Activated CD8-positive, alpha-beta T cell treated with anti-CD3 and anti-CD28 coated beads for 36 hours (primary cell): ENCODE measurements at regions not wholly inside any gene's neighbourhood (a gene's known extent, or its start where the extent isn't known, plus 50 kb on each side); places are given as distances from the start of the nearest gene placed in this dataset.

Experiments used
- ATAC-seq: fragments of 200-7000 bp; cut with Tn5 transposase; one replicate; pipeline ENCODE4 v1.10.0; 2021; ENCODE audit warnings: mild to moderate bottlenecking, moderate library complexity
- CTCF ChIA-PET: fragments of 350-600 bp; sonication (Branson Sonifier 250); formaldehyde crosslinking; loops from one replicate; lab custom pipeline; 2021; ENCODE audit warnings: antibody characterized with exemption; lab: Charles Lee
- POLR2A ChIA-PET: fragments of 350-600 bp; sonication (Branson Sonifier 250); formaldehyde crosslinking; loops from one replicate; lab custom pipeline; 2021; ENCODE audit warnings: antibody characterized with exemption; lab: Charles Lee
- DNase-seq: peaks from one replicate; pipeline ENCODE4 v3.0.0-alpha.2; 2020
- H3K27ac Mint-ChIP-seq: one replicate; pipeline ENCODE4 v1.8.0; 2021; ENCODE audit warnings: mild to moderate bottlenecking, mixed read lengths
- H3K27me3 Mint-ChIP-seq: one replicate; pipeline ENCODE4 v1.8.0; 2021; ENCODE audit warnings: mixed read lengths
- H3K36me3 Mint-ChIP-seq: one replicate; pipeline ENCODE4 v1.8.0; 2021; ENCODE audit warnings: low read depth, mixed read lengths
- H3K4me1 Mint-ChIP-seq: one replicate; pipeline ENCODE4 v1.8.0; 2021; ENCODE audit warnings: low read depth, mixed read lengths
- H3K4me3 Mint-ChIP-seq: one replicate; pipeline ENCODE4 v1.8.0; 2021; ENCODE audit warnings: mild to moderate bottlenecking, moderate library complexity, mixed read lengths
- H3K9me3 Mint-ChIP-seq: one replicate; pipeline ENCODE4 v1.8.0; 2021; ENCODE audit warnings: mixed read lengths
- CTCF ChIP-seq: fragments of 200-600 bp; IDR thresholded peaks from one replicate; pipeline ENCODE4 v1.8.0; 2022; ENCODE audit warnings: antibody characterized with exemption, mild to moderate bottlenecking
- intact Hi-C: fragments of 100-400 bp; cut with micrococcal nuclease; formaldehyde crosslinking; loops from one replicate; pipeline ENCODE4 v1.10.0; 2022

- ATAC-seq (no peak), DNase-seq (no peak)
- H3K36me3 Mint-ChIP-seq = no peaks in the 10 kb centered on the region
- intact Hi-C loops = no loop called here
- no peak overlapping the region for H3K4me3 Mint-ChIP-seq
- H3K27me3 Mint-ChIP-seq = no peaks in the 10 kb centered on the region
- peaks cover 2% of the 10 kb centered on the region for H3K9me3 Mint-ChIP-seq
- TF ChIP-seq CTCF = no peak
- CTCF ChIA-PET = no interaction called here
- POLR2A ChIA-PET = no interaction called here
- no peaks in the 10 kb centered on the region for H3K4me1 Mint-ChIP-seq
- no peak overlapping the region for H3K27ac Mint-ChIP-seq
These were observed 657.9 kb upstream of the CT83 start for GRCh38 chrX:117120700-117121099.

GRCh38 chrX:117096528-117096927 is 633.8 kb upstream of the CT83 start:
- Mint-ChIP-seq H3K4me3 (no peak overlapping the region), H3K27ac (no peak overlapping the region), H3K4me1 (no peaks in the 10 kb centered on the region), H3K36me3 (no peaks in the 10 kb centered on the region), H3K27me3 (no peaks in the 10 kb centered on the region), H3K9me3 (peaks cover 4% of the 10 kb centered on the region)
- intact Hi-C loops = no loop called here
- no peak for TF ChIP-seq CTCF
- ATAC-seq (no peak), DNase-seq (no peak)
- CTCF ChIA-PET = no interaction called here
- POLR2A ChIA-PET = no interaction called here

DNA sequence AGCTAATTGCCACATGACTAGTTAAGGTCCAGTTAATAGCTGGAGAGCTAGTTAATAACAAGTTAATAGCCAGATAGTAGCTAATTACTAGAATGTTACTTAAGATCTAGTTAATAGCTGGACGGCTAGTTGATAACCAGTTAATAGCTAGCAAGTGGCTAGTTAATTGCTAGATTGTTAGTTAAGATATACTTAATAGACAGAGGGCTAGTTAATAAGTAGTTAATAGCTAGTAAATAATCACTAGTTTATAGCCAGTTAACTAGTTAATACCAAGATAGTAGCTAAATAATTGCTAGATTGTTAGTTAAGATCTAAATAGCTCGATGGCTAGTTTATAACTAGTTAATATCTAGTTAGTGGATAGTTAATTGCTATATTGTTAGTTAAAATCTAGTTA is 632.6 kb upstream of the CT83 start:
- POLR2A ChIA-PET = no interaction called here
- Mint-ChIP-seq H3K4me1 (no peaks in the 10 kb centered on the region), H3K4me3 (no peak overlapping the region), H3K9me3 (peaks cover 5% of the 10 kb centered on the region), H3K36me3 (no peaks in the 10 kb centered on the region), H3K27ac (no peak overlapping the region), H3K27me3 (no peaks in the 10 kb centered on the region)
- no peak for ATAC-seq
- no peak for TF ChIP-seq CTCF
- CTCF ChIA-PET = no interaction called here
- DNase-seq = no peak
- intact Hi-C loops = no loop called here

DNA sequence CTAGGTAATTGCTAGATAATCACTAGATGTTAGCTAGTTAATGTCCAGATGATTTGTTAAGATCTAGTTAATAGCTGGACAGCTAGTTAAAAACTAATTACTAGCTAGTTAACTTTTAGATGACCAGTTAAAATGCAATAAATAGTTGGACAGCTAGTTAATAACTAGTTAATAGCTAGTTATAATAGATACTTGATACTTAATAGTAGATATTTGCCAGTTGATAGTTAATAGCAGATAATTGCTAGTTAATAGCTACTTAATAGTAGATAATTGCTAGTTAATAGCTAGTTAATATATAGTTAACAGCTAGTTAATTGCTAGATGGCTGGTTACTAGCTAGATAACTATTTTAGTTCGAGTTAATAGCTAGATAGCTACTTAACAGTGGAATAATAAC is 631.4 kb upstream of the CT83 start:
- Mint-ChIP-seq H3K9me3 (peaks cover 5% of the 10 kb centered on the region), H3K36me3 (no peaks in the 10 kb centered on the region), H3K4me1 (no peaks in the 10 kb centered on the region), H3K27ac (no peak overlapping the region), H3K4me3 (no peak overlapping the region), H3K27me3 (no peaks in the 10 kb centered on the region)
- DNase-seq (no peak), ATAC-seq (no peak)
- ChIA-PET POLR2A (no interaction called here), CTCF (no interaction called here)
- TF ChIP-seq CTCF = no peak
- intact Hi-C loops = no loop called here

GRCh38 chrX:117093319-117093718 is 630.5 kb upstream of the CT83 start:
- no peak for TF ChIP-seq CTCF
- ChIA-PET POLR2A (no interaction called here), CTCF (no interaction called here)
- no peak overlapping the region for H3K4me3 Mint-ChIP-seq
- H3K27ac Mint-ChIP-seq = no peak overlapping the region
- no peaks in the 10 kb centered on the region for H3K4me1 Mint-ChIP-seq
- H3K9me3 Mint-ChIP-seq = peaks cover 3% of the 10 kb centered on the region
- no peak for DNase-seq
- no peak for ATAC-seq
- intact Hi-C loops = no loop called here
- no peaks in the 10 kb centered on the region for H3K36me3 Mint-ChIP-seq
- no peaks in the 10 kb centered on the region for H3K27me3 Mint-ChIP-seq
